ENCODE measurements at regions not wholly inside any gene's neighbourhood (a gene's known extent, or its start where the extent isn't known, plus 50 kb on each side); places are given as distances from the start of the nearest gene placed in this dataset.
"Not testable (repeated sequence)": the region's sequence is repeated elsewhere in the genome, so short reads cannot be mapped to it uniquely, and the experiment has no call there.

DNA sequence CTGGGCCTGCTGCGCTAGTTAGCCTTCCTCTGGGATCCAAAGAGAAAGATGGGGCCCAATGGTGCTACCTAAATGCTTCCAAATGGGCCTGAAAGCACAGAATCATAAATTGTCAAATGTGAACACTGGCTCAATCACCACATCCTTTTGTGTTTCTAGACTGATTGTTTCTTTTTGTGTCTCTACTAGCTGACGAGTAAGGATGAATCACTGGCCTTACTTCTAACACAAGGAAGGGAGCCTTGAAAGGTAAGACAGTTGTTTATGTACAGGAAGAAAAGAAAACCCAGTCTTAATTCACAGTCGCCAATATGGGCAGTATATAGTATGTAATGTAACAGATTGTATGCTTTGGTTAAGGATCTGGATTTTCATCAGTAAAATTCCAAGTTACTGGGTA is 89.5 kb downstream of the ZNF92 start:
- DNase-seq (ENCODE audit: low spot score): no peak
- ATAC-seq (ENCODE audit: insufficient number of reproducible peaks, low FRiP score, low read depth): no peak
- TF ChIP-seq, protein P1, sequence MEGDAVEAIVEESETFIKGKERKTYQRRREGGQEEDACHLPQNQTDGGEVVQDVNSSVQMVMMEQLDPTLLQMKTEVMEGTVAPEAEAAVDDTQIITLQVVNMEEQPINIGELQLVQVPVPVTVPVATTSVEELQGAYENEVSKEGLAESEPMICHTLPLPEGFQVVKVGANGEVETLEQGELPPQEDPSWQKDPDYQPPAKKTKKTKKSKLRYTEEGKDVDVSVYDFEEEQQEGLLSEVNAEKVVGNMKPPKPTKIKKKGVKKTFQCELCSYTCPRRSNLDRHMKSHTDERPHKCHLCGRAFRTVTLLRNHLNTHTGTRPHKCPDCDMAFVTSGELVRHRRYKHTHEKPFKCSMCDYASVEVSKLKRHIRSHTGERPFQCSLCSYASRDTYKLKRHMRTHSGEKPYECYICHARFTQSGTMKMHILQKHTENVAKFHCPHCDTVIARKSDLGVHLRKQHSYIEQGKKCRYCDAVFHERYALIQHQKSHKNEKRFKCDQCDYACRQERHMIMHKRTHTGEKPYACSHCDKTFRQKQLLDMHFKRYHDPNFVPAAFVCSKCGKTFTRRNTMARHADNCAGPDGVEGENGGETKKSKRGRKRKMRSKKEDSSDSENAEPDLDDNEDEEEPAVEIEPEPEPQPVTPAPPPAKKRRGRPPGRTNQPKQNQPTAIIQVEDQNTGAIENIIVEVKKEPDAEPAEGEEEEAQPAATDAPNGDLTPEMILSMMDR (IDR thresholded peaks at IDR 0.05): no peak
- Histone ChIP-seq H3K4me3 (no peak overlapping the region), H3K27ac (no peak overlapping the region), H3K4me1 (ENCODE audit: control insufficient read depth in 1 of 2, low read depth in 2 of 2) (no peaks in the 10 kb centered on the region), H3K36me3 (no peaks in the 10 kb centered on the region), H3K27me3 (replicated peaks; ENCODE audit: insufficient read depth) (no peaks in the 10 kb centered on the region), H3K9me3 (no peaks in the 10 kb centered on the region)

DNA sequence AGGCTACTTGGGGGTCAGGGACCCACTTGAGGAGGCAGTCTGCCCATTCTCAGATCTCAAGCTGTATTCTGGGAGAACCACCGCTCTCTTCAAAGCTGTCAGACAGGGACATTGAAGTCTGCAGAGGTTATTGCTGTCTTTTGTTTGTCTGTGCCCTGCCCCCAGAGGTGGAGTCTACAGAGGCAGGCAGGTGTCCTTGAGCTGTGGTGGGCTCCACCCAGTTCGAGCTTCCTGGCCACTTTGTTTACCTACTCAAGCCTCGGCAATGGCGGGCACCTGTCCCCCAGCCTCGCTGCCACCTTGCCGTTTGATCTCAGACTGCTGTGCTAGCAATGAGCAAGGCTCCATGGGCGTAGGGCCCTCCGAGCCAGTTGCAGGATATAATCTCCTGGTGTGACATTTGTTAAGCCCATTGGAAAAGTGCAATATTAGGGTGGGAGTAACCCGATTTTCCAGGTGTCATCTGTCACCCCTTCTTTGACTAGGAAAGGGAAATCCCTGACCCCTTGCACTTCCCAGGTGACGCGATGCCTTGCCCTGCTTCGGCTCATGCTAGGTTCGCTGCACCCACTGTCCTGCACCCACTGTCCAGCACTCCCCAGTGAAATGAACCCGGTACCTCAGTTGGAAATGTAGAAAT is 96.4 kb downstream of the ZNF92 start:
- H3K27me3 ChIP-seq (replicated peaks; ENCODE audit: insufficient read depth); ATAC-seq (ENCODE audit: insufficient number of reproducible peaks, low FRiP score, low read depth); H3K4me3 ChIP-seq; H3K36me3 ChIP-seq; H3K4me1 ChIP-seq (ENCODE audit: control insufficient read depth in 1 of 2, low read depth in 2 of 2); H3K9me3 ChIP-seq; DNase-seq (ENCODE audit: low spot score); H3K27ac ChIP-seq: not testable (repeated sequence)

DNA sequence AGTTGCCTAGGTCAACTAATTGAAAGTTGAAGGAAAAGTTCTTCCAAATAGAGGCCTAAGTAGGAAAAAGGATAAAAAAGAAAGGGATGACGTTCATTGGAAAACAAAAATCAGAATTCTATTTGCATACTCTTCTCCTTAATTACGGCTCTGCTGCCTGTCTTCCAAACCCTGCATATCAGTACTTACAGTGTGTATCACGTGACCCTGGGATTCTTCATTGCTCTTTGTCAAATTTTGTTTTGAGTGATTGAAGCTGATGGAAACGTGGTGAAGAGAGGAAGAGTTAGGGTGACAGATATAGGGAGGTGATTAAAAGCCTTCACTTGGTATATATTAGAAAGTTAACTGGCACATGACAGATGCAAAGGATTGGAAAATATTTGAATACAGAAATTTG is 97.9 kb downstream of the ZNF92 start:
- no peaks in the 10 kb centered on the region for H3K27me3 ChIP-seq (replicated peaks; ENCODE audit: insufficient read depth)
- ATAC-seq (ENCODE audit: insufficient number of reproducible peaks, low FRiP score, low read depth) (no peak), DNase-seq (ENCODE audit: low spot score) (no peak)
- no peaks in the 10 kb centered on the region for H3K4me1 ChIP-seq (ENCODE audit: control insufficient read depth in 1 of 2, low read depth in 2 of 2)
- no peaks in the 10 kb centered on the region for H3K9me3 ChIP-seq
- H3K36me3 ChIP-seq: no peaks in the 10 kb centered on the region
- TF ChIP-seq, protein P1 (IDR thresholded peaks at IDR 0.05): no peak
- H3K4me3 ChIP-seq: no peak overlapping the region
- H3K27ac ChIP-seq: no peak overlapping the region

DNA sequence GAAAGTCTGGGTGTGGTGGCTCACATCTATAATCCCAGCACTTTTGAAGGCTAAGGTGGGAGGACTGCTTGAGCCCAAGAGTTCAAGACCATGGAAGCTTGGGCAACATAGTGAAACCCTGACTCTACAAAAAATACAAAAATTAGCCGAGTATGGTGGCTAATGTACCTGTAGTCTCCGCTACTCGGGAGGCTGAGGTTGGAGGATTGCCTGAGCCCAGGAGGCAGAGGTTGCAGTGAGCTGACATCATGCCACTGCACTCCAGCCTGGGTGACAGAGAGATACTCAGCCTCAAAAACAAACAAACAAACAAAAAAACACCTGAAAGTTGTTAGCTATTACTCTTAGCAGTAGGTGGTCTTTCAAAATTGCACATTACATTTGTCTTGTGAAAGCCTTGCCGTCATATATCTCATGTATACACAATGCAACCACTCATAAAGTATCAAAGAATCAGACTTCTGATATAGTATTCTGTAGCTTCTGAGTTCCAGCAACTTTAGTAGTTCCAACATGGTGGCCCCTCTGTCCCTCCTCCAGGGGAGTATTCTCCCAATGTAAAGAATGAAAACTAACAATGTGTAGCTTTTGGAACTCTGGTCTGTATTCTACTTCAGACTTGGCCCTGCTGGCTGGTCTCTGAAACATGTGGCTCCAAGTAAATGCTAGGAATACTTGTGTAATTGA is 101.5 kb downstream of the ZNF92 start:
- ATAC-seq (ENCODE audit: insufficient number of reproducible peaks, low FRiP score, low read depth) (no peak), DNase-seq (ENCODE audit: low spot score) (no peak)
- Histone ChIP-seq H3K4me1 (ENCODE audit: control insufficient read depth in 1 of 2, low read depth in 2 of 2) (no peaks in the 10 kb centered on the region), H3K9me3 (peaks cover 3% of the 10 kb centered on the region), H3K27ac (no peak overlapping the region), H3K27me3 (replicated peaks; ENCODE audit: insufficient read depth) (no peaks in the 10 kb centered on the region), H3K36me3 (no peaks in the 10 kb centered on the region), H3K4me3 (no peak overlapping the region)
- TF ChIP-seq, protein P1 (IDR thresholded peaks at IDR 0.05): no peak

DNA sequence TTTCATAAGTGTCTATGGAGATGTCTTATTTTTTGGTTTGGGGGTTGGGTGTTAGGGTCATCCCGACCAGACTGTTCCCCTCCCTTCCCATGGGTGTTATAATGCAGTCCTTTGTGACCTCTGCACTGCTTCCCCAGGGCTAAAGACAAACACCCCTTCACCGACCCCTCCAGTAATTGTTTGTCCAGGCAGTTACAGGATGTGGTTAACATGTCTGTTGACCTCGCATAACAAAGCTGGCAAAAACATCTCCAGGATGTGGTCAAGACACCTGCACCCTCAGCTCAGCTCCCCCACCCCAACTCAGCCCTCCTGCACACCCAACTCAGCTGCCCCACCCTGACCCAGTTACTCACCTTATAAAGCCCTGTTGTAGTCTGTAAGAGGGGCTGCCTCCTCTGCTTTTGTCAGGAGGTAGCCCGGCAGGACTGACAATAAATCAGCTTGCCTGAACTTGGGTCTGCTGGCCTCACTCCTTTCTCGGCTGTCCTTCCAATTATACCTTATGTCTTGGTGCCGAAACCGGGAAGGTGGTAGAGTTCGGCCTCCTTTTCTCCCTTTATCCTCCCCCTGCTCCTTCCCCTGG is 102.2 kb downstream of the ZNF92 start:
- no peaks in the 10 kb centered on the region for H3K36me3 ChIP-seq
- ATAC-seq (ENCODE audit: insufficient number of reproducible peaks, low FRiP score, low read depth): no peak
- no peak for DNase-seq (ENCODE audit: low spot score)
- no peaks in the 10 kb centered on the region for H3K27me3 ChIP-seq (replicated peaks; ENCODE audit: insufficient read depth)
- H3K27ac ChIP-seq: no peak overlapping the region
- TF ChIP-seq, protein P1 (IDR thresholded peaks at IDR 0.05): no peak
- no peak overlapping the region for H3K4me3 ChIP-seq
- no peaks in the 10 kb centered on the region for H3K4me1 ChIP-seq (ENCODE audit: control insufficient read depth in 1 of 2, low read depth in 2 of 2)
- H3K9me3 ChIP-seq: peaks cover 3% of the 10 kb centered on the region
